Stimulated activated CD8-positive, alpha-beta memory T cell treated with anti-CD3 and anti-CD28 coated beads, Interleukin-4, amount 100 ng/mL, for 1 hour (primary cell): ENCODE measurements at regions not wholly inside any gene's neighbourhood (a gene's known extent, or its start where the extent isn't known, plus 50 kb on each side); places are given as distances from the start of the nearest gene placed in this dataset.
"Not testable (repeated sequence)": the region's sequence is repeated elsewhere in the genome, so short reads cannot be mapped to it uniquely, and the experiment has no call there.

Experiments
- DNase-seq, 2 donors: peaks; one replicate each; pipeline ENCODE4 v3.0.0-alpha.2; 2020; ENCODE audit warnings: low read depth in 2 of 2, low spot score in 1 of 2

DNA sequence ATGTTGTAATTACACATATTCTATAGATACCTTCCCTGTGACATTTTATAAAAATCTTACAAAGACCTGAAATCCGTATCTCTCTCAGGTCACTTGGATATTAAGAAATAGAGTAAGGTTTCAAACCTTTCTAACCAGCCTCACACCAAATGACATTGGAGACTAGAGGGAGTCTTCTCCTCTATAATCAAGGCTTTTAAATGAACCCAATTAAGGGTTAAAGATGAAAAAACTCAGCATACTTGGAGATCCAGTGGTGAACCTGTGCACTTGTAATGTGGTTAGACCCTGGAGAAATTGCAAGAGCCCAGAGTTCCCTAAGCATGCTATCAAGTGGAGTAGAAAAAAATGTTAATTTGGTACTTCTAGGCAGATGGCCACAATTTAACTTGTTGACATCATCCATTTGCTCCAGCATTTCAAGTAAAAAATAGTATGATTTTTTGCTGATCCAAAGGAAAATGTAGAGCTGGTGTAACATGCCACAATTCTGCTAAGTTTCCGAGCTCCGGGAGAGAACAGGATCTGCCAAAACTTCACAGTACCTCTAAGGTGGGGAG is 554.1 kb upstream of the MIR17HG start:
- DNase-seq: no peak

DNA sequence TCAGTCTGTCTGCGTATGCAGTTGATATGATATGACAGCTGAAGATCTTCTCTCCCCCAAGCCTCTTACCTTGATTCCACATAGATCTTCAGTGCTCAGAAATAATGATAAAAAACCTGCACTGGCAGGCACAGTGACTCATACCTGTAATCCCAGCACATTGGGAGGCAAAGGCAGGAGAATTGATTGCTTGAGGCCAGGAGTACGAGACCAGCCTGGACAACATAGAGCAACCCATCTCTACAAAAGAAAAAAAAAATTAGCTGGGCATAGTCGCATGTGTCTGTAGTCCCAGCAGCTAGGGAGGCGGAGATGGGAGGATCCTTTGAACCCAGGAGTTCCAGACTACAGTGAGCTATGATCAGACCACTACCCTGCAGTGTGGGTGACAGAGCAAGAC is 551.0 kb upstream of the MIR17HG start:
- no peak for DNase-seq

DNA sequence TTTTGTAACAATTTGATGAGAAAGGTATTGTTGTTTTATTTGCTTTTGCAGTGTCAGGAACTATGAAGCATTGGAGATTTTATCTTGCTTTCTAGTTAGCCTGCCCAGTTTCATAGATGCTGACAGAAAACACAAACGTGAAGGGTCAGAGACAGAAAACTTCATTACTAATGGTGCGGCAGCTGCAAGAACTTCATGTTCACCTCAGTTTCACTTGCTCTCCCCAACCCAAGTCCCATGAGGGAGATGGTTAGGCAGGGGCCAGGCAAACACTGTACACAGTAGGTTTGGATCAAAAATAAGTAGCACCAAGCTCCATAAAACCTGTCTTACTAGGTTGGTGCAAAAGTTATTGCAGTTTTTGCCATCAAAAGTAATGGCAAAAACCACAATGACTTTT is 550.2 kb upstream of the MIR17HG start:
- DNase-seq: no peak

DNA sequence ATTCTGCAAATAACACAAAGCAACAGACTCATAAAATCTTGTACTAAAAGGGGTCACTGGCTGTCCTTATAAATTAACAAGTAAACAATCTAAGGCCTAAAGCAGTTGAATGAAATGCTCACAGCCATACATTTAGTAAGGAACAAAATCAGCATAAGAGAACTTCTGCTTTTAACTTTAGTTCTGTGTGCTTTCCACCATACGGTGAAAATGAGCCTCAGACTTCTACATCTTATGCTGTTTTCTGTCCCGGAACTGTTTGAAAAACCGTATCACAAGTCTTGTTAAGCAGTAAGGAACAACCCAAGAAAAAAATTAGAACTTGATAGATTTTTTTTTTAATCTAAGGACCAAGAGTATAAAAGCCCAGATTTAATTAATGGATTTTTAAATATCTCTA is 549.1 kb upstream of the MIR17HG start:
- DNase-seq: no peak

DNA sequence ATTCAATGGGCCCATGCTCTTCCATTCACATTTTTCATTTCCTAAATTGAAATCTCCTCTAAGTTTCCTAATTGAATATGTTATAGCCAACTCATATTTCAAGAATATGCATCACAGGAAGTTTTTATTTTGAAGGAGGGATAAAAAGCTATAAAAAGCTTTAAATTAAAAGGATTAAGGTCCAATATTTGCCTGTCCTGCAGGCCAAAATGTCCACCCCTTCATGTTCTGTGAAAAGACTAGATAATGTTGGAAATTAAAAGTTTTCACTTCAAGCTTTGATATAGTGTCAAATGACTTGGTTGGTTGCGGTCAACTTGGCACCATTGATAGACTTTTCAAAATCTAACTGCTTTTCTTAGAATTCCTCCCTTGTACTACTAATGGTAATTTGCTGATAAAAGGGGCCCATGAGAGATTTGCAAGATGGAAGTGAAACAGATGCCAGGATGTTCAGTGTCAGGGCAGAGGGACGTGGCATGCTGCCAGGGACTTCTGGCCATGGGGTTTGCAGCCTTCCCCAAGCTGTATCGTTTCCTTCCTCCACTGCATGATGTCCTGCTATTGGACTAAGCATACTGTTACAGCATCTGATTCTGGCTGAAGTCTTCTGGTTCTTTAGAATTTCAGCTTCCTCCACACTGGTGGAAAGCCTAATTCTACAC is 547.3 kb upstream of the MIR17HG start:
- DNase-seq: no peak

DNA sequence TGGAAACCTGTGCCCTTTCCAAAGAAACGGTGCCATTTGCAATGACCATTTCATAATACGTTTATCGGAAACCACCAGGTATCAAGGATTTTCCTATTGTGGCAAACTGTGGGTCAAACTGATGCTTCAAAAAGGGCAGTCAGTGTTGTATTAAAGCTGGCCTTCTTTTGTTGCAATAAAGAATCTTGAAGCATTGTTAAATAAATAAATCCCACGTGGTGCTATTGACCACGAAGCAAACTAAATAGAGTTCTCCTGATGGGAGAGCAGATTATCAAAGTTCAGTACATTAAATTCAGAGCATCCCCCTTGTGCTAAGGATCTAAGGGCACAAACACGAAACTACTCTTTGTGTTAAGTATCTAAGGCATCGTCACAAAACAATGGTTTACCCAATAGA is 545.9 kb upstream of the MIR17HG start:
- DNase-seq: no peak

DNA sequence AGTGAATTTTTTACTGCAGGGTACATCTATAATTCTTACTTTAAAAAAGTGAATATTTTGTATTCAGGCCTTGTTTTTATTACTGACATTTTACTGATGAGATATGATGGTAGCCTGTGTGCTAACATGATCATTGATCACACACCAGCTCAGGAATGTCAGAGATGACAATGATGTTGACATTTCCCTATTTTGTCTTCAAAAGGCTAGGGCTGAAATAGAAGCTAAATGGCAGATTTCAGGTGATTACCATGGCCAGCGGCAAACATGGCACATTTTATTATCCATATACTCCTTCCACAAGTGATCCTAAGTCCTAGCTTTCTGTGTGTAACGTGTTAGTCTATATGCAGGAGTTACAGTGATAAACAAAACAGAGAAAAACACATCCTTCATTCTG is 544.3 kb upstream of the MIR17HG start:
- no peak for DNase-seq

DNA sequence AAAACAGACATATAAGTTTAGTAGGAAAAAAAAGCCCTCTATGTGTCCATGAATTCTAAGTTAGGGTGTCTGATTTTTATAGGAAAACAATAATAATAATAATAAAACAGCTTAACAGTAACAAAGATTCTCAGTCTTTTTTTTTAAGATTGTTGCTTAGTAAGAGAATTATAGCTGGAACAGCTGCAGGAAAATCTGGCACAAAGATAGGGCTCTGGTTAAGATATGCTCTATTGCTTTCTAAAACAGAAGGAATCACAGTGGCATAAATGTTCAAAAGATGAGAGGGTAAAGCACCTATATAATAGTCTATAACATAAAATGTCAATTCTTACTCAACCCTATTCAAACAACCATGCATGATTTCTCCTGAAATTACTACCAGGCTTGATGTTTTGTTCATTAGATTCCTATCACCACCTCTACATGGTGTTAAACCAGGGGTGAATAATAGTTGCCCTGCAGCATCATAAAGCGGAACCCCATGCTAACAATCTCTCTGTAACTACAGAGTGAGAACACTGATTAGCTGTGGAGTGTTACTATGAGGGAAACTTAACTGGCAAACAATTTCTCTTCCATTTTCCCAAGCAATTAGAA is 541.4 kb upstream of the MIR17HG start:
- no peak for DNase-seq

DNA sequence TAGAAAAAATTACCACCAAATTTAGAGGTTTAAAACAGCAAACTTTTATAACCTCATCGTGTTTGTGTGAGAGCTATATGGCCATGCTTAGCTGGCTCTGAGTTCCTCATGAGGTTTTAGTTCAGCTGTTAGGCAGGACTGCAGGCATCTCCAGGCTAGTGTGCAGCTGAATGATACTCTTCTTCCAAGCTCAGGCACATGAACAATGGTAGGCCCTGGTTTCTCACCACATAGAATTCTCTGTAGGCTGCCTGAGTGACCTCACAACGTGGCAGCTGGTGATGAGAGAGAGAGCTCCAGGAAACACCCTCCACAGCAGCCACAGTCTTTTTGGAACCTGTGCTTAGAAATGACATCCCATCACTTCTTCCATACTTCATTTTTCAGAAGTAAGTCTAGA is 540.6 kb upstream of the MIR17HG start:
- no peak for DNase-seq

DNA sequence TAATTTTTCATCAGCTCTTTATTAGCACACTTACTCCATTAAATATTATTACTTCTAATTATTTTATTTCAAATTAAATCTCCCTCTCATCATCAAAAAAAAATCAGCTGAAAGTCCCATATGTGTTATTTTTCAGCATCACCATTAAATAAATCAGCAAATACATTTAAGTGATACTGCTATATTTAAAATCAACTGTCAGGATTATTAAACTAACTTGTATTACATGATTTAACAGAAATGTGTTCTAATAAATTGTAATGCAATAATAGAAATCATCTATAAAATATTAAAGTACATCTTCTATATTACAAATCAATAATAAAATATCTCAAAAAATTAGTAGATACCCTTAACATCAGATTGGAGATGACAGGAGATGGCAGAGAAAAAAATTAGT is 538.6 kb upstream of the MIR17HG start:
- no peak for DNase-seq

DNA sequence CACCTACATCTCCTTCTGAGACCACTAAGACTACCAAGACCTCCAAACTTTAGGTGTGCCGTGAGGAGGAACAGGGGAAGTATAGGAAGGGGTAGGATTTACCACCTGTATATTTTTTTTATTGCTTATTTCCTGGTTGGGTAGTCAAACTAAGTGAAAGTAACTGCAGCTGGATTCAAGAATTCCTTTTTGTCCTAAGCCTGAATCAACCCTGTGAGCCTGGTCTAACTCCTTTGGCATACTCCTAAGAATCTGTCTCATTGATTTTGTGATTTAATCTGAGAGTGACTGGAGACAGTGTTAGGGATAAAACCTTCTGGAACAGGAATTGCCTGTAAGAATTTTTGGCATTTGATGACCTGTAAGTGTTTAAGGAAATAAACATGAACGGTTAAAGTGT is 523.5 kb upstream of the MIR17HG start:
- DNase-seq: no peak

DNA sequence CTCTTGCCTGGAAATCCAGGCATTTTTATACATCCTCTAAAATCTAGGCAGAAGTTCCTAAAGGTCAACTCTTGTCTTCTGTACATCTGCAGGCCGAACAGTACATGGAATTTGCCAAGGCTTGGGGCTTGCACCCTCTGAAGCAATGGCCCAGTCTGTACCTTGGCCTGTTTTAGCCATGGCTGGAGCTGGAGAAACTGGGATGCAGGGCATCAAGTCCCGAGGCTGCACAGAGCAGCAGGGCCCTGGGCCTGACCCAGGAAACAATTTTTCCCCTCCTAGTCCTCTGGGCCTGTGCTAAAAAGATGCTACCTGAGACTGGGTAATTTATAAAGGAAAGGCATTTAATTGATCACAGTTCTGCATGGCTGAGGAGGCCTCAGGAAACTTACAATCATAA is 520.8 kb upstream of the MIR17HG start:
- no peak for DNase-seq

DNA sequence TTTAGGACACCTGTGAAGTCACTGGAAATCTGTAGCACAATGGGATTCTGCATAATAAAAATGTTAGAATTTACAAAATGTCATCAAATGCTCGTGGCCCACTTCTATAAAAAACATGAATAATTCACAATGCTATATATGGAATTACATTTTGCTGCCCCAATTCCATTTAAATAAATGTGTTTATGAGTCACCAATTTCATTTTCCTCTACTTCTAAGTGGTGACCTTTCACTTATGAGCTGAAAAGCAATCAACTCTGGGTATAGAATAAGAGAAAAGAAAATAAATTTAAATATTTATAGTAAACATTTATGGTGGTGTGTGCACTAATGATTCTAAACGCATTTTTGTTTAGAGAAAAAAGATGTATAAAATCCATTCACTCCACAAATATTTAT is 516.7 kb upstream of the MIR17HG start:
- no peak for DNase-seq

DNA sequence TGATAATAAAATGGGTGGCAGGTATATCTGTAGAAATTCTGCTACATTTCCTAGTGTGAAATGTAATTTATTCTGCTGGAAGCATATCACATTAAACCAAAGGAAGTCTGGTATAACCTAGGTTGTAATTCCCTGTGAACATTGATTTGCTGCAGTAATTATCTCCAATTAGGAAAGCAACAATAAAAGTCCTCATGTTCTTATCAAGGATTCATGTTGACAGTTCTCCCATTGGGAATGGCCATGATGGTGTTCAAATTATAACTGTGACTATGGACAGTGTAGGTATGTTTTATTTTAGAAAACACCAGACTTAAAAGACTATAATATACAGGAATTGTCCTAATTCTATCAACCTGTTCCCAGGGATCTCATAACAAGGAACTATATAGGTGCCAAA is 513.5 kb upstream of the MIR17HG start:
- no peak for DNase-seq

DNA sequence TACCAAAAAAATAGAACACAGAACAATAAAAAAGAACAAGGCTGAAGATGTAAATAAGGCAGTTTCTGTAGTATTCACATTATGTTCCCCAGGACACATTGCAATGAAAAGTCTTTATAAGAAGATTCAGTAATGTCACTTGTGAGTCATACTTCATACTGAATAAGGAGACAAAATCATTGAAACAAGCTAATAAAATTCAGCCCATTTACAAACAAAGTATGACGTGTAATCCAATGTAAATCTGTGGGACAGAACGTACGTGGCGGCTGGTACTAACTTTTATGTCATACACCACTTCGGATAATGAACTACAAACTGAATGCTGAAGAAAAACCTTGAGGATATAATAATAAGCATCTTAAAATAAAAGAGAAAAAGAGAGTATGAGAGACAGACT is 512.8 kb upstream of the MIR17HG start:
- DNase-seq: no peak

DNA sequence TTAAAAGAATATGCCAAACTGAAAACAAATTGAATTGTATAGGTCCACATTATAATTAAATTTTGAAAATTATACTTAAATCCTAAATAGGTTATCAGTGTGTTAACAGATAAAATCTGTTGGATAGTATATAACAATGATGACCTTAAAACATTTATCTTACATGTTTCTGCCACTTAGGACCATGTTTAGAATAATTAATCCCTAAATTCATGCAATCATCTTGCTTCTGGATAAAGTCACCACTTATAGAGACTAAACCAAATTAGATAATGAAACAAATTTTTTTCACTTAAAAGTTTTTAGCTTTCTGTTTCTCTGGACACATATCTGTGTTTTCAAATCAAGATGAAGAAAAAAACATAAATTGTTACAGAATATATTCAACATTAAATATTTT is 511.7 kb upstream of the MIR17HG start:
- no peak for DNase-seq

DNA sequence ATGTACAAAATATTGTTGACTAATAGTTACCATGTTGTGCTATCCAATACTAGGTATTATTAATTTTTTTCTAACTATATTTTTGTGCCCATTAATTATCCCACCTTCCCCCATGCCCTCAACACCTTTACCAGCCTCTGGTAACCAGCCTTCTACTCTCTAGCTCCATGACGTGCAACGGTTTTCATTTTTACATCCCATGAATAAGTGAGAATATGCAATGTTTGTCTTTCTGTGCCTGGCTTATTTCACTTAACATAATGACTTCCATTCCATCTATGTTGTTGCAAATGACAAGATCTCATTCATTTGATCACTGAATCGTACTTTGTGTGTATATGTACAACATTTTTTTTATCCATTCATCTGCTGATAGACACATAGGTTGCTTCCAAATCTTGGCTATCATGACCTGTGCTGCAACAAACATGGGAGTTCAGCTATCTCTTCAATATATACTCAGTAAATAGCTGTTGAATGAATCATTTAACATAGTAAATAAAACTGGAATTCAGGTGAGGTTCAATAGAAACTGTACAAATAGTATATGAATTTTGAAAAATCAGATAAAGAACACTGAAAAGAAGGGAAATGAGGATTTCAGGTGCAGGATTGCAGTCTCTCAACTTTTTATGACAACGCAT is 509.0 kb upstream of the MIR17HG start:
- no peak for DNase-seq

DNA sequence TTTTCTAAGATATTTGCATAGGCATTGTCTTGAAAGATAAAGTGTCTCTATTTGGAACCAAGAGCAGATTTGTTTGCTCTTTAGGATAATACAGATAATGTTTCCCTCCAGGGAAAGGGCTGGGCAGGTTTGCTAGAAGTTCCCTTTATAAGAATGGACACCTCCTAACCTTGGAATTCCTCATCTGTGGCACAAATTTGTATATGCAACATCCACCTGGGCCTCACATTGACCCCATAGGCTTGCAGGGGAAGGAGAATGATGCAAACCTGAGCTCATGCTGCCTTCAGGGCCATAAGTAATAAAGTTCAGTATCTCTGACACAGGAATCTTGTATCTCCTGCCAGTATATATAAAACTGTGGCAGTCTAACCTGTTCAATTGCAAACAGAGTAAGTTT is 508.4 kb upstream of the MIR17HG start:
- no peak for DNase-seq

DNA sequence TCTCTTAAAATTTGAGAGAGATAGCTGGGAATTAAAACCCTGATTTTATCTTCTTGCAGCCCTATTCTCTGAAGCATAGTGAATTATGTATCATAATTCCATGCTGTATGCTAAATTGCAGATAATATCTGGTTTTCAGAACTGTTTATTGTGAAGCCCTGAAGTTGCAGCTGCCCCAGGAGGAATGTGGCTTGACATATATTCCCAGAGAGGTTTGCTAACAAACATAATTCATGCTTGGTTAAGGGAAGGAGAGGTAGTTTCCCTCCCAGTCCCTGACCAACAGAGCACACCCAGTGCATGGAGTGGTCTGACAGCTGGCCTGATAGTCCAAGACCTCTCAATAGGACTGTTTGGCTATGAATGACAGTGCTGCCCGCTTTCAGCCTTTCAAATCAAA is 500.6 kb upstream of the MIR17HG start:
- no peak for DNase-seq

DNA sequence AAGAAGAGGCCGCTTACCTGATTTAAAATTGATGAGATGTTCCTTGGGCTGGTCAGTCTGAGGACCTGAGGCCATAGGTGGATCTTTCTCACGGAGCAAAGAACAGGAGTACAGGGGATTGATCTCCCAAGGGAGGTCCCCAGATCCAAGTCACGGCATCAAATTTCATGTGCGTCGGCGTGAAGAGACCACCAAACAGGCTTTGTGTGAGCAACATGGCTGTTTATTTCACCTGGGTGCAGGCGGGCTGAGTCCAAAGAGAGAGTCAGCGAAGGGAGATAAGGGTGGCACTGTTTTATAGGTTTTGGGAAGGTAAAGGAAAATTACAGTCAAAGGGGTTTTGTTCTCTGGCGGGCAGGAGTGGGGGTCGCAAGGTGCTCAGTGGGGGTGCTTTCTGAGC is 493.8 kb upstream of the MIR17HG start:
- DNase-seq: not testable (repeated sequence)

DNA sequence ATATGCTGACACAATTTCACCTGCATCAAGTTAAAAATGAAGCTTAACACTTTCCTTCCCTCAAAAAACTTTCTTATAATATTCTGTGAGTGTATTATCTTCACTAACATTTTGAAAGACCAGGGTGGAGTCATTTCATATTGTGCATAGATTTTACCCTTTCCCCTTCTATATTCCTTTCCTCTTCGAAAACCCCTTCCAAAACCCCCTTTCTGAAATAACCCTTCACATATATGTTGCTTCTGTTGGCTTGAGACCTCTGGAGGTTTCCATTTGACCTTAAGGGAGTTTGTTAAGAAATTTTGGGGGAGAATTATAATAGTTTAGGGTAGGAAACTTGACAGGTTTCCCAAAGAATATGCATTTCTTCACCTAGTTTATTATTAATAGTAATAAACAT is 489.6 kb upstream of the MIR17HG start:
- DNase-seq: no peak

DNA sequence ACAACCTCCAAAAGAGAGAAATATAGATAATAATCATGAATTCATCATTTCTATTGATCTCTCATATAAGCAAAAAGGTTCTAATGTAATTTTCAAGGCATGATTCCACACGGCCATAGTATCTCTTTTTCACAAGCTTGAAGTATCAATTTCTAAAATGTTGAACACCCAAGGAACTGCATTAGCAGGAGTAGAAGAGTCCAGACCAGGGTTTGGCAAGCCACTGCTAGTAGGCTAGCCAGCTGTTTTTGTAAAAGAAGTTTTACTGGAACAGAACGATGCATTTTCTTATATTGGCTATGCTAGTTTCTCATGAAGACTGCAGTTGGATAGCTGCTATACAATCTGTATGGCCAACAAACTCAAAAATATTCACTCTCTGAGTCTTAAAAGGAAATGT is 481.5 kb upstream of the MIR17HG start:
- DNase-seq: no peak

DNA sequence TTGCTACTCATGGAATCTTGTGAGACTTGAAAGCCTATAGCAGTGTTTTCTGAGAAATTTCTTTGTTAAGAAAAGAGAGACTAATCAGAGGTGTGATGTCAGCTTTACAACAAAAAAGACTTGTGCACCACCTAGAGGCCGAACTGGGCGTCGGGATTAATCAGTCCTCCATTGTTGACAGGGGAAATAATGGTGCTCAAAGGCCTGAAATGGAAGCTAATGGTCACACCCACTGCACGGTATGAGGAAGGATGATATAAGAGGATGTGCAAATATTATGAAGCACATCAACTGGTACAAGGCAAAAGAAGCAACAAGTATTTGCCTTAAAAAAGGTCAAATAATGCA is 480.2 kb upstream of the MIR17HG start:
- DNase-seq: no peak
